ENCODE measurements at regions not wholly inside any gene's neighbourhood (a gene's known extent, or its start where the extent isn't known, plus 50 kb on each side); places are given as distances from the start of the nearest gene placed in this dataset.
"Not testable (repeated sequence)": the region's sequence is repeated elsewhere in the genome, so short reads cannot be mapped to it uniquely, and the experiment has no call there.

GRCh38 chr18:14336017-14336416 is 203.8 kb upstream of the ZNF519 start:
- DNase-seq (ENCODE audit: low read depth), result not testable (repeated sequence)

GRCh38 chr18:14321217-14321616 is 189.0 kb upstream of the ZNF519 start:
- DNase-seq (ENCODE audit: low read depth), result not testable (repeated sequence)

GRCh38 chr18:14301255-14301654 is 169.0 kb upstream of the ZNF519 start:
- not testable (repeated sequence) for DNase-seq (ENCODE audit: low read depth)

- not testable (repeated sequence) for DNase-seq (ENCODE audit: low read depth)
Observed at GRCh38 chr18:14295081-14295480, 162.8 kb upstream of the ZNF519 start.

- DNase-seq (ENCODE audit: low read depth), result no peak
Observed at GRCh38 chr18:14285053-14285452, 152.8 kb upstream of the ZNF519 start.

GRCh38 chr18:14275391-14275790 is 143.2 kb upstream of the ZNF519 start:
- DNase-seq (ENCODE audit: low read depth), result not testable (repeated sequence)

GRCh38 chr18:14265637-14266410 is 133.6 kb upstream of the ZNF519 start:
- DNase-seq (ENCODE audit: low read depth), result not testable (repeated sequence)

GRCh38 chr18:14262786-14263185 is 130.6 kb upstream of the ZNF519 start:
- not testable (repeated sequence) for DNase-seq (ENCODE audit: low read depth)

- not testable (repeated sequence) for DNase-seq (ENCODE audit: low read depth)
Observed at GRCh38 chr18:14250084-14250677, 117.9 kb upstream of the ZNF519 start.

- DNase-seq (ENCODE audit: low read depth), result not testable (repeated sequence)
Observed at GRCh38 chr18:14239224-14239623, 107.0 kb upstream of the ZNF519 start.

GRCh38 chr18:14236356-14237048 is 104.3 kb upstream of the ZNF519 start:
- DNase-seq (ENCODE audit: low read depth), result not testable (repeated sequence)

- not testable (repeated sequence) for DNase-seq (ENCODE audit: low read depth)
Observed at GRCh38 chr18:14225286-14225679, 93.0 kb upstream of the ZNF519 start.

GRCh38 chr18:14224551-14225285 is 92.5 kb upstream of the ZNF519 start:
- not testable (repeated sequence) for DNase-seq (ENCODE audit: low read depth)

- DNase-seq (ENCODE audit: low read depth), result not testable (repeated sequence)
Observed at GRCh38 chr18:14223919-14224318, 91.7 kb upstream of the ZNF519 start.

GRCh38 chr18:14223231-14223822 is 91.1 kb upstream of the ZNF519 start:
- not testable (repeated sequence) for DNase-seq (ENCODE audit: low read depth)

GRCh38 chr18:14222354-14223221 is 90.4 kb upstream of the ZNF519 start:
- DNase-seq (ENCODE audit: low read depth), result not testable (repeated sequence)

GRCh38 chr18:14221689-14222088 is 89.5 kb upstream of the ZNF519 start:
- DNase-seq (ENCODE audit: low read depth), result no peak

GRCh38 chr18:14215952-14216351 is 83.7 kb upstream of the ZNF519 start:
- DNase-seq (ENCODE audit: low read depth), result not testable (repeated sequence)

- DNase-seq (ENCODE audit: low read depth), result not testable (repeated sequence)
Observed at GRCh38 chr18:14203424-14203823, 71.2 kb upstream of the ZNF519 start.

- not testable (repeated sequence) for DNase-seq (ENCODE audit: low read depth)
Observed at GRCh38 chr18:14190776-14191442, 58.7 kb upstream of the ZNF519 start.
